MM.1S (cell line): ENCODE measurements at regions not wholly inside any gene's neighbourhood (a gene's known extent, or its start where the extent isn't known, plus 50 kb on each side); places are given as distances from the start of the nearest gene placed in this dataset.

Experiments used
- EZH2 ChIP-seq: fragments of 300-600 bp; sonication (generic); optimal IDR thresholded peaks from 2 replicates; pipeline ENCODE3; 2017; ENCODE audit warnings: low read depth, mild to moderate bottlenecking, antibody characterized with exemption, low read length, mixed read lengths
- EZH2phosphoT487 ChIP-seq: fragments of 300-600 bp; sonication (generic); IDR thresholded peaks from 2 replicates; pipeline ENCODE4 v1.6.1; 2018; ENCODE audit warnings: antibody characterized with exemption, low read length
- TF ChIP-seq, protein P1 (sequence below): fragments of 300-600 bp; sonication (generic); IDR thresholded peaks from 2 replicates; pipeline ENCODE4 v1.5.1; 2016; ENCODE audit warnings: antibody characterized with exemption, low read length, mixed read lengths

DNA sequence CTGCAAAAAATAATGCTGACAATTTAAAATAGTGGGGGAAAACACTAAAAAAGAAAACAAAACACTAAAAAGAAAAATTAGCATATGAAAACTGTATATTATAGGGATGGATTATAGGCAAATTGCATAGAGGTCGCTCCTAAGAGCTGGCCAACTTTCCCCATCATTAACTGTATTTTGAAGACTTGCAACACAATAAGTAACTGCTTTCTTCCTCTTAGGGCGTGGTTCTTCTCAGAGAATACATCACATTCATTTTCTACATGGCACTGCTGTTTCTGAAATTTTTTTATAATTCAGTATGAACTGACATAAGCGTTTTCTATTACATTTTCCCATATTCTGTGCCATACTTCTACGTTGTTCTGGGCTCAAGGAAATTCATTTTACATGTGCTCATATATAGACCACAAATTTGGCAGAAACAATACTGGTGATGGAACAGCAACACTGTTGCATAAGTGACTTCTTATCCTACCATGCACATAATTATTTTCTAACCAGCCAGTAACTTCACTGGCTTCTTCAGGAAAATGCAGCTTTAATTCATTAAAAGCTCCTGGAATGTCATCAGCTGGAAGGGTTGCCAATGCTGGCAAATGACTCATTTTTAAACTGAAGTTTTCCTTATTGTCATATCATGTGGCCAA, 171.2 kb upstream of the DMAC1 start:
- no peak for TF ChIP-seq EZH2
- TF ChIP-seq, protein P1, sequence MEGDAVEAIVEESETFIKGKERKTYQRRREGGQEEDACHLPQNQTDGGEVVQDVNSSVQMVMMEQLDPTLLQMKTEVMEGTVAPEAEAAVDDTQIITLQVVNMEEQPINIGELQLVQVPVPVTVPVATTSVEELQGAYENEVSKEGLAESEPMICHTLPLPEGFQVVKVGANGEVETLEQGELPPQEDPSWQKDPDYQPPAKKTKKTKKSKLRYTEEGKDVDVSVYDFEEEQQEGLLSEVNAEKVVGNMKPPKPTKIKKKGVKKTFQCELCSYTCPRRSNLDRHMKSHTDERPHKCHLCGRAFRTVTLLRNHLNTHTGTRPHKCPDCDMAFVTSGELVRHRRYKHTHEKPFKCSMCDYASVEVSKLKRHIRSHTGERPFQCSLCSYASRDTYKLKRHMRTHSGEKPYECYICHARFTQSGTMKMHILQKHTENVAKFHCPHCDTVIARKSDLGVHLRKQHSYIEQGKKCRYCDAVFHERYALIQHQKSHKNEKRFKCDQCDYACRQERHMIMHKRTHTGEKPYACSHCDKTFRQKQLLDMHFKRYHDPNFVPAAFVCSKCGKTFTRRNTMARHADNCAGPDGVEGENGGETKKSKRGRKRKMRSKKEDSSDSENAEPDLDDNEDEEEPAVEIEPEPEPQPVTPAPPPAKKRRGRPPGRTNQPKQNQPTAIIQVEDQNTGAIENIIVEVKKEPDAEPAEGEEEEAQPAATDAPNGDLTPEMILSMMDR = no peak
- no peak for TF ChIP-seq EZH2phosphoT487
